ENCODE measurements at regions not wholly inside any gene's neighbourhood (a gene's known extent, or its start where the extent isn't known, plus 50 kb on each side); places are given as distances from the start of the nearest gene placed in this dataset.
A peak's percentile ranks its signal among the peaks of the same experiment; 100 is the strongest.

DNA sequence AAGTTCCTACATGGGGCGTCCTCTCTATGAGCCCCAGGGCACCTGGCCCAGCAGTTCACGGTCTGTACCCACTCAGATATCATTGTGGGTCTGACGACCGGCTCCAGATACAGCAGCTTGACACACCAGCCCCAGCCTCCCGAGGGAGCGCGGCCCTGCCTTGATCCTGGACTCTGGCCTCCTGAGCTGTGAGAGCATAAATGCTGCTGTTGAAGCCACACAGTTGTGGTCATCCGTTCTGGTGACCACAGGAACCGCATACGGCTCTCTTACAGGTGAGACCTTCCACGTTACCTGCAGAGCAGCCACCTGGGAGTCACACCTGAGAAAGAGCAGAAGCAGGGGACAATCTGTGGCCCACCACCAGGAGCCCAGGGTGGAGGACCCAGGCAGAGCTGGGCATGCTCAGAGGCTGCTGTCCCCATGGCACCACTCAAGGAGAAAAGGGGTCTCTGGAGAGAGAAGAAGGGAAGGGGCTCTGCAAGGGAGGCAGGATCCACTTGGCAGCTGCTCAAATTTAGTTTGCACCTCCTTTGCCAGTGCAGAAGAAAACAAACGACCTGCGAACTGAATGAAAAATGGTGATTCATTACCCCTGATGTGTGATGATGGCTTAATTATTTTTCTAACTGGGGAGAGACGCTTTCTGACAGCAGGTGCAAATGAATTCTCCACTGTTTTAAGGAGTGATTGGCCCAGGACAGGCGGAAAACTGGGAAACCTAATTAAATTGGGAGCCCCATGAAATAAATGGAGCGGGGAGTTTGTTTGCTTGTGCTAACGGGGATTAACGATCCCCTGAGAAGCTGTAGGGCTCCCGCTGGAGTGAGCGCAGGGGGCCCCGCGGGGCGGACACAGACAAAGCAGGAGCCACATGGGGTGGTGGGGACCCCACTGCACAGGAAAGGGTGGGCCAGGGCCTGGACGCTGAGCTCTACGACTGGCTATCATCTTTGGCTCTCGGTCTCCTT, 208.9 kb downstream of the RBFOX3 start:
- DNase-seq (ENCODE audit: low read depth in 2 of 2, low spot score in 1 of 2) = no peak

DNA sequence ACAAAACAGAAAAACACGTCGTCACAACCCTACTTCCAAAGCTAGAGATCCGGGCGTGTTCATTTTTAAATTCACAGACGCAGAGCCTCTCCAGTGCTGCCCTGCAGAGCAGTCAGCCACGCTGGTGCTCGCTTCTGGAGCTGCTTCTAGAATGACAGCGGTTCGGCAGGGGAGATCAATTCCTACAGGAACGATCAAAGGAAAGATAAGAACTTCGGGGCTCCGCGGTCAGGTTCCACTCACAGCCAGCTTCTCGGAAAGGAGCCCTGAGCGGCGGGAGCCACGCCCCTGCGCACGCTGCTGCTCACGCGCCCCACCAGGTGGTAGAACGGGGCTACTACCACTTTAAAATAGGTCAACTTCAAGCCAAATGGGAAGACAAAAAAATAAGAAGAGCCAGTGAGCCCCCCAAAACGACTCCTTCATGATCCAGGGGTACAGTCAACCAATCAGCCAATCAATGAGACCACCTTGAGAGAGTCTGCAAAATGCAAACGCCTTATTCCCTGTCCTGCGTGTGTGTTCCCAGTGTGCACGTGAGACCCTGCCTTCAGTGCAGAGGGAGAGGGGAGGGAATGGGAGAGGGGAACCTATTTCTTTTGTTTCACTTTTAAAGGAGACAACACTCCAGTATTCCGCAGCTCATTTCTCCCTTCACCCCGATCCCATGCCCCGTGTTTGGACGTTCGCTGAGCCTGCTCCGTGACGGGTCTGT, 209.7 kb downstream of the RBFOX3 start:
- peak; percentile 40 to 47 for DNase-seq (ENCODE audit: low read depth in 2 of 2, low spot score in 1 of 2)

DNA sequence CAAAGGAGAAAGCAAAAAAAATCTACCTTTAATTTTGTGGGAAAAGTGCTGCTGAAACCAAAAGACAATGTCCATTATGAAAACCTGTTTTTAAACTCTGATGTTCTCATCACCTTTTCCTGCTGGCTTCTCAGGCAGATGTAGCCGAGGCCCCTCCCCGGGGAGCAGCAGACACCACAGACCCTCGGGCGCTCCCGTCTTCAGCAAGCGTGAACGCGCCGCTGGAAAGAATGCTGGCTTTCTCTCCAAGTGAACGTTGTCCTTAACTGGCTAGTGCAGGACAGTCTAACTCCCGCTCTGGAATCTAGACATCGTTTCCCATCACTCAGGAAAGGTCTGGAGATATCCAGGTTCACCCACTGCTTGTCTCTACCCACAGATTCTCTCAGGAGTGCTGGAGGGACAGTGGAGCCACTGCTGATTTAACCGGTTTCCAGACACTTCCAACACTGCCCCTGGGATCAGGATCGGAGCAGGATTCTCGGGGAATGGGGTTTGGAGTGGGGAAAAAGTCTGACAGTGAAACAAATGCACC, 211.2 kb downstream of the RBFOX3 start:
- no peak for DNase-seq (ENCODE audit: low read depth in 2 of 2, low spot score in 1 of 2)

DNA sequence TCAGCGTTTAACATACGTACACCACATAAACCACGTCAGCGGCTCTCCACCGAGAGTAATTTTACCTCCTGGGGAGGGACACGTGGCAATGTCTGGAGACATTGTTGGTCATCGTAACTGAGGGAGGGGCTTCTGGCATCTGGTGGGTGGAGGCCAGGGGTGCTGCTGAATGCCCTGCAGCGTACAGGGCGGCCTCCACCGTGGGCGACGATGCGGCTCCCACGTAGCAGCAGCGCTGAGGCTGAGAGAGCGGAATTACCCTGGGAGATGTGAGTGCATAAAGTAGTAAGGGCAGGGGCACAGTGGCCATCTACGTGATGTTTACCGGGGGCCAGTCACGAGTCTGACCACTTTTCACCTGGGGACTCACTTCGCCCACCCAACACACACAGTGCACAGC, 212.4 kb downstream of the RBFOX3 start:
- no peak for DNase-seq (ENCODE audit: low read depth in 2 of 2, low spot score in 1 of 2)

GRCh38 chr17:79396696-79397095, 214.2 kb downstream of the RBFOX3 start:
- no peak for DNase-seq (ENCODE audit: low read depth in 2 of 2, low spot score in 1 of 2)

GRCh38 chr17:79395545-79395944, 215.3 kb downstream of the RBFOX3 start:
- DNase-seq (ENCODE audit: low read depth in 2 of 2, low spot score in 1 of 2) = no peak

- no peak for DNase-seq (ENCODE audit: low read depth in 2 of 2, low spot score in 1 of 2)
Measured at GRCh38 chr17:79395066-79395465, 215.8 kb downstream of the RBFOX3 start.

DNA sequence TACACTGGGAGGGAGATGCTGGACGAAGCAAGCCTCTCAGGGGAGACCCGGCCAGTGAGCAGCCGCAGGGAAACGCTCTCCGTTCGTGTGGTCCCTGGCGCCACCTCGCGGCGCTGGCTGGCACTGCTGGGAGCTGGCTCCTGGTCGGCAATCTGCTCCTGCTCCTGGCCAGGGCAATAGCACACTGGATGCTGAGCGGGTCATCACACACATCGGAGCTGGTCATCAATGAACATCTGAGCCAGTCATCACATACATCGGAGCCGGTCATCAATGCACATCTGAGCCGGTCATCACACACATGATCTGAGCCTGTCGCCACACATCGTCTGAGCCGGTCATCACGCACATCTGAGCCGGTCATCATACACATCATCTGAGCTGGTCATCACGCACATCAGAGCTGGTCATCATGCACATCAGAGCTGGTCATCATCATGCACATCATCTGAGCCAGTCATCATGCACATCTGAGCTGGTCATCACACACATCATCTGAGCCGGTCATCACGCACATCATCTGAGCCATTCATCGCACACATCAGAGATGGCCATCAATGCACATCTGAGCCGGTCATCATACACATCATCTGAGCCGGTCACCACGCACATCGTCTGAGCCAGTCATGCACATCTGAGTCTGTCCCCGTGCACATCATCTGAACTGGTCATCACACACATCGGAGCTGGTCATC, 217.3 kb downstream of the RBFOX3 start:
- DNase-seq (ENCODE audit: low read depth in 2 of 2, low spot score in 1 of 2) = peak; percentile 12 to 31

- DNase-seq (ENCODE audit: low read depth in 2 of 2, low spot score in 1 of 2) = no peak
Measured at GRCh38 chr17:79392598-79392997, 218.3 kb downstream of the RBFOX3 start.

- peak; percentile 4 to 47 for DNase-seq (ENCODE audit: low read depth in 2 of 2, low spot score in 1 of 2)
Measured at GRCh38 chr17:79391376-79392233, 219.2 kb downstream of the RBFOX3 start.

- no peak for DNase-seq (ENCODE audit: low read depth in 2 of 2, low spot score in 1 of 2)
Measured at GRCh38 chr17:79389896-79390295, 221.0 kb downstream of the RBFOX3 start.

GRCh38 chr17:79388556-79389295, 222.1 kb downstream of the RBFOX3 start:
- no peak for DNase-seq (ENCODE audit: low read depth in 2 of 2, low spot score in 1 of 2)

- DNase-seq (ENCODE audit: low read depth in 2 of 2, low spot score in 1 of 2) = no peak
Measured at GRCh38 chr17:79387783-79388182, 223.1 kb downstream of the RBFOX3 start.

- no peak for DNase-seq (ENCODE audit: low read depth in 2 of 2, low spot score in 1 of 2)
Measured at GRCh38 chr17:79385962-79386563, 224.8 kb downstream of the RBFOX3 start.

DNA sequence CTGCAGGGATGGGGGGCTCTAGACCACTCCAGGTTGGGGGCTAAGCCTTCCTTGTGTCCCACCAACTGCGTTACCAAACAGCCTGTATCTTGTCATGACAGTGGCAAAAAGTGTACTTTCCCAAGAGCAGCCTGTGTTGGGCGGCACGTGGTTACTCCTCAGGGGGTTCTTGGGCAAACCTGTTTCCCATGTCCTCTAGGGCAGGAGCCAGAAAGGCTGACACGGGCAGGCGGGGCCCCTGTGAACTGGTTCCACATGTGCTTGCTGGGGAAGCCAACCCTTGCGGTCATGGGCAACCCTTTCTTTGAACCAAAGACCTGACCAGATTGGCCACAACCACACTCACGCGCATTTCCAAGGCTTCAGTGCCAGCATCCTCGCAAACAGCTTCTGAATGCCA, 228.5 kb downstream of the RBFOX3 start:
- no peak for DNase-seq (ENCODE audit: low read depth in 2 of 2, low spot score in 1 of 2)

DNA sequence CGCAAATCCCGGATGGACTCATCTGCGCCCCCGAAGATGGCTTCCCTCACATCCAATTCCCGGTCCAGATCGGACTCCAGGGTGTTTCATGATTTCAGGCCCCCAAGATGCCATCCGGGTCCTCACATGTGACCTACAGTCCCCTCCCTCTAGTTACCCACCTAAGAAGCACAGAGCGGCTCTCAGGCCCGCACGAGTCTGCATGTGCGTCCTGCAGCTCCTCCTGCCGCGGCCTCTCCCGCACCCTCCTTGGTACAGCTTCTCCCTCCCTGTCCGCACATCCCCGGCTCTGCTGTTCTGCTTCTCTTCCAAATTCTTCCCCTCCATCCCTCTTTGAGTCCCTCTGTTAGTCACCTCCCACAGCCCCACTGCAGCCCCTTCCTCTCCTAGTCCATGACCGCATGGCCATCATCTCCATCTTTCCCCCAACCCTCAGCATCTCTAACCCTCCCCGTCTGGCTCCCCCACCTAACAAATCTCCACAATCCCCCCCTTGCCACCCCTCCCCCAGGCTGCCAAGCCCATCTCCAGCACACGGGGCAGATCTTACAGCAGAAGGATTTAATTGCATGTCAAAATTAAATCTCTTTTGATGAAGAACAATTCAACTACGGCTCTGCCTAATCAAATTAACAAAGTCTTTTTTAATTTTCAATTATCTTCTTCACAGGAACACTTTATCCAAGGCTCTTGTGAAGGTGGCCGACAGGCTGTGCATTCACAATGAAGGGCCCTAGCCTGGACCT, 231.0 kb downstream of the RBFOX3 start:
- DNase-seq (ENCODE audit: low read depth in 2 of 2, low spot score in 1 of 2) = no peak

DNA sequence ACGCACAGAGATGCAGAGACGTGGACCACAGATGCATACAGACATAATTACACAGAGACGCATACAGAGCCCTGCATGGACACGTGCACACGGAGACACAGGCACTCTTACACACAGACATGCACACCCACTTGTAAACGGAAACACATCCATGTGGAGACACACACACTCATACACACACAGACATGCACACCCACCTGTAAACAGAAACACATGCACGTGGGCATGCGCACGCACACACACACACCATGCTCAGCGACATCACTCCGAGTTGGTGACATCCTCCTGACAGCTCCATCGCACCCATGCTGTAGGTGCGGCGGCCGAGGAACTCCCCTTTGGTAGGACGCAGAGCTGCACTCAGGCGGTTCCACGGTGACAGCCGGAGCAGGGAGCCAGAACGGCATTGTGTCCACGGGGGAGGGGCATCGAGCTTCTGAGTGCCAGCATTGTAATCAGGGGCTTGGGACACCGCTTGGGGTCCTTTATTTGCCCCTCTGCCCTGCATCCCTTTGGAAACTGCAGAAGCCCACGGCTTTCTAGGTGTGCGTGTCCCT, 233.5 kb downstream of the RBFOX3 start:
- DNase-seq (ENCODE audit: low read depth in 2 of 2, low spot score in 1 of 2) = no peak

DNA sequence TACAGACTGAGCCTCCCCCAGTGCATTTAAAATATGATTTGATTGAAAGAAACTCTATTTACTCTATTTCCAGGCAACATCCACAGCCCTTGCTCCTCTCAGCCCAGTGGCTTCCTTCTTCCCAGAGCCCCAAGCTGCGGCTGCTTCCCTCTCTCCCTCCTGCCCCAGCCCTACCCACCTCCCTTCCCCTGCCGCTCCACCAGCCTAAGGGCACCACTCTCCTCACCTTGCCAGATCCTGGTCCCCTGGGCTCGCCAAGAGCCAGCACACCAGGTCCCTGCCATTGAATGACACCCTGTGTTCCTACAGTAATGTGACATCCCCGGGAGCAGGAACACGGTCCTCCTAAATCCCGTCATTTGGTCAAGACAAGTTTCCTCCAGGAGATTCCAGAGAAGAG, 236.0 kb downstream of the RBFOX3 start:
- no peak for DNase-seq (ENCODE audit: low read depth in 2 of 2, low spot score in 1 of 2)
